Upper lobe of right lung (tissue), 1 donor: ENCODE measurements at regions not wholly inside any gene's neighbourhood (a gene's known extent, or its start where the extent isn't known, plus 50 kb on each side); places are given as distances from the start of the nearest gene placed in this dataset.

ENCODE experiments used
- ATAC-seq: fragments of 200-7000 bp; cut with Tn5 transposase; one replicate; pipeline ENCODE4 v1.9.1; 2020; ENCODE audit warnings: mild to moderate bottlenecking, moderate library complexity
- DNase-seq: peaks from one replicate; pipeline ENCODE4 v3.0.0-alpha.2; 2020
- H3K27ac ChIP-seq: fragments of 200-600 bp; one replicate; pipeline ENCODE4 v1.8.0; 2022
- H3K27me3 ChIP-seq: fragments of 200-600 bp; one replicate; pipeline ENCODE4 v1.8.0; 2022; ENCODE audit warnings: mild to moderate bottlenecking
- H3K36me3 ChIP-seq: fragments of 200-600 bp; one replicate; pipeline ENCODE4 v1.8.0; 2022
- H3K4me1 ChIP-seq: fragments of 200-600 bp; one replicate; pipeline ENCODE4 v1.8.0; 2022
- H3K4me3 ChIP-seq: fragments of 200-600 bp; one replicate; pipeline ENCODE4 v1.8.0; 2022; ENCODE audit warnings: mild to moderate bottlenecking
- H3K9me3 ChIP-seq: fragments of 200-600 bp; one replicate; pipeline ENCODE4 v1.8.0; 2022
- intact Hi-C: fragments of 100-400 bp; cut with DNase I; formaldehyde crosslinking; loops from one replicate; pipeline ENCODE4 v1.11.0; 2022
- TF ChIP-seq, protein P1 (sequence below): fragments of 200-600 bp; IDR thresholded peaks from one replicate; pipeline ENCODE4 v1.8.0; 2022; ENCODE audit warnings: antibody characterized with exemption
- donor health status: DM: no; HTN: yes; CAD: no; lungs with severe emphysema.

GRCh38 chr15:59801649-59802048 lies 112.5 kb upstream of the BNIP2 start:
- TF ChIP-seq, protein P1, sequence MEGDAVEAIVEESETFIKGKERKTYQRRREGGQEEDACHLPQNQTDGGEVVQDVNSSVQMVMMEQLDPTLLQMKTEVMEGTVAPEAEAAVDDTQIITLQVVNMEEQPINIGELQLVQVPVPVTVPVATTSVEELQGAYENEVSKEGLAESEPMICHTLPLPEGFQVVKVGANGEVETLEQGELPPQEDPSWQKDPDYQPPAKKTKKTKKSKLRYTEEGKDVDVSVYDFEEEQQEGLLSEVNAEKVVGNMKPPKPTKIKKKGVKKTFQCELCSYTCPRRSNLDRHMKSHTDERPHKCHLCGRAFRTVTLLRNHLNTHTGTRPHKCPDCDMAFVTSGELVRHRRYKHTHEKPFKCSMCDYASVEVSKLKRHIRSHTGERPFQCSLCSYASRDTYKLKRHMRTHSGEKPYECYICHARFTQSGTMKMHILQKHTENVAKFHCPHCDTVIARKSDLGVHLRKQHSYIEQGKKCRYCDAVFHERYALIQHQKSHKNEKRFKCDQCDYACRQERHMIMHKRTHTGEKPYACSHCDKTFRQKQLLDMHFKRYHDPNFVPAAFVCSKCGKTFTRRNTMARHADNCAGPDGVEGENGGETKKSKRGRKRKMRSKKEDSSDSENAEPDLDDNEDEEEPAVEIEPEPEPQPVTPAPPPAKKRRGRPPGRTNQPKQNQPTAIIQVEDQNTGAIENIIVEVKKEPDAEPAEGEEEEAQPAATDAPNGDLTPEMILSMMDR = no peak
- DNase-seq (no peak), ATAC-seq (no peak)
- H3K4me1 ChIP-seq = no peaks in the 10 kb centered on the region
- intact Hi-C loops = no loop called here
- no peak overlapping the region for H3K4me3 ChIP-seq
- no peak overlapping the region for H3K27ac ChIP-seq
- no peaks in the 10 kb centered on the region for H3K36me3 ChIP-seq
- no peaks in the 10 kb centered on the region for H3K27me3 ChIP-seq
- no peaks in the 10 kb centered on the region for H3K9me3 ChIP-seq

DNA sequence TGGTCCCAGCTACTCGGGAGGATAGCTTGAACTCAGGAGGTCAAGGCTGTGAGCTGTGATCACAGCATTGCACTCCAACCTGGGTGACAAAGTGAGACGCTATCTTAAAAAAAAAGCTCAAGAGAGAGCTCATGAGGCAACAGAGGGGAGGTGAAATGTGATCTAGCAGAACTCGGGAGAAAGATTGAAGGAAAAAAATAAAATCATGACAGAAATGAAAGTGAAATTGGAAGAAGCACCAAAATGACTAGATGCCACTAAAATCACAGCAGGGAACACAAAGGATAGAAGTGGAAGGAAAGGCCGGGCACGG lies 109.4 kb upstream of the BNIP2 start:
- no peaks in the 10 kb centered on the region for H3K36me3 ChIP-seq
- no peaks in the 10 kb centered on the region for H3K9me3 ChIP-seq
- intact Hi-C loops = no loop called here
- no peak overlapping the region for H3K27ac ChIP-seq
- DNase-seq (no peak), ATAC-seq (no peak)
- TF ChIP-seq, protein P1 = no peak
- no peak overlapping the region for H3K4me3 ChIP-seq
- H3K27me3 ChIP-seq = peaks cover 12% of the 10 kb centered on the region
- no peaks in the 10 kb centered on the region for H3K4me1 ChIP-seq

DNA sequence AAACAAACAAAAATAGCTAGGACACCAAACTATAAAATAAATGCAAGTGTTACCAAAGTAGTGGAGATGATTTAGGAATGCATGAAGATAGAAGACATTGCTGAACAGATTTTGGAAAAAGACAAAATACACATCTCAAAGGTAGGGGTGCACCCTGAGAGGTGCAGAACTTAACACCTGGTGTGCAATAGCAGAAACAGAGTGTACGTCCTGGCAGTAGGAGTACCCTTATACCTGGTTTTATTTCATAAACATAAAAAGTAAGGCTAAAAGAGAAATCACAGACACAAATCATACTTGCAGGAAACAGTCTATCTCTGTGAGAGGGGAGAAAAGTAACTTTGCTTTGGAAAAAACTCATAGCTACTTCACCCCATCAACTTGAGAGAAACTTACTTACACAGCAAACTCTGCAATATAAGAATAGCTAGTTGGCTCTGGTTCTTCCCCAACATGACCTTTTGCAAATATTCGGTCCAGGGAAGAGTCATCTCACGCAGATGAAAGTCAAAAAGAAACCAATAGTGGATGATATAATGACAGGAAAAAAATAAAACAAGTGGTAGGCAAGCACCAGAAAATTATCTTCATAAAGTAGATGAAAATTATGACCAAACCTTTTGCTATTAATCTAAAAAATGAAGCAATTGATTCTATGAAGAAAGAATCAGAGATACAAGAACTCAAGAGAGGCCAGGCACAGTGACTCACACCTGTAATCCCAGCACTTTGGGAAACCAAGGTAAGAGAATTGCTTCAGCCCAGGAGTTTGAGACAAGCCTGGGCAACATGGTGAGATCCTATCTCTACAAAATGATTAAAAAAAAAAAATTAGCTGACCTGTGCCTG lies 108.9 kb upstream of the BNIP2 start:
- H3K36me3 ChIP-seq = no peaks in the 10 kb centered on the region
- no peak for DNase-seq
- H3K4me3 ChIP-seq = no peak overlapping the region
- intact Hi-C loops = no loop called here
- ATAC-seq = no peak
- TF ChIP-seq, protein P1 = no peak
- H3K9me3 ChIP-seq = no peaks in the 10 kb centered on the region
- peaks cover 12% of the 10 kb centered on the region for H3K27me3 ChIP-seq
- H3K27ac ChIP-seq = no peak overlapping the region
- H3K4me1 ChIP-seq = no peaks in the 10 kb centered on the region

- H3K9me3 ChIP-seq = no peaks in the 10 kb centered on the region
- TF ChIP-seq, protein P1 = no peak
- no peak for ATAC-seq
- H3K36me3 ChIP-seq = no peaks in the 10 kb centered on the region
- DNase-seq = no peak
- intact Hi-C loops = no loop called here
- peaks cover 24% of the 10 kb centered on the region for H3K27me3 ChIP-seq
- H3K27ac ChIP-seq = no peak overlapping the region
- no peaks in the 10 kb centered on the region for H3K4me1 ChIP-seq
- H3K4me3 ChIP-seq = no peak overlapping the region
These were observed 105.2 kb upstream of the BNIP2 start for GRCh38 chr15:59794229-59794886.

GRCh38 chr15:59792359-59792758 lies 103.2 kb upstream of the BNIP2 start:
- Histone ChIP-seq H3K4me1 (no peaks in the 10 kb centered on the region), H3K36me3 (no peaks in the 10 kb centered on the region), H3K9me3 (no peaks in the 10 kb centered on the region), H3K27me3 (peaks cover 24% of the 10 kb centered on the region), H3K27ac (no peak overlapping the region), H3K4me3 (no peak overlapping the region)
- ATAC-seq = no peak
- TF ChIP-seq, protein P1 = no peak
- intact Hi-C loops = no loop called here
- no peak for DNase-seq
